OCI-M1 (cell line): ENCODE measurements at regions not wholly inside any gene's neighbourhood (a gene's known extent, or its start where the extent isn't known, plus 50 kb on each side); places are given as distances from the start of the nearest gene placed in this dataset.
A peak's percentile ranks its signal among the peaks of the same experiment; 100 is the strongest.

Source experiments
- DNase-seq: peaks from one replicate; lab custom pipeline; 2025; lab: John Stamatoyannopoulos, UW

DNA sequence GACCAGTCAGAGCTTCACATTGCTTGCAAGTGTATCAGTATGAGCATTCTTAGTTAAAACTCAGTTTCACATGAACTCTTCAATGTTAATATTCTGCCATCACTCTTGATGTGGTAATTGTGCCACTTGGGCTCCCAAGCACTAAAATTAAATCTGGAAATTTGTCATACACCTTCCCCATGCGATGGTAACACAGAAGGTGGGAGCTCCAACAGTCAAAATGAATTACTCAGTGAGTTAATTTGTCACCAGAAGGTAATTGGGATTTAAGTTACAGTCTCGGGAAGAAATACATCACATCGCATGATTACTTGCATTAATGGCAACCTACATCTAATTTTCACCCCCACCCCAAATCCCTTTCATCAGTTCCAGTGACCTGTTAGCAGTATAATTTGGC, 376.5 kb upstream of the DAB1 start:
- no peak for DNase-seq

- no peak for DNase-seq
These were observed 375.7 kb upstream of the DAB1 start for GRCh38 chr1:57799490-57800115.

GRCh38 chr1:57798543-57798942, 374.7 kb upstream of the DAB1 start:
- no peak for DNase-seq

- DNase-seq = no peak
These were observed 373.2 kb upstream of the DAB1 start for GRCh38 chr1:57797084-57797483.

DNA sequence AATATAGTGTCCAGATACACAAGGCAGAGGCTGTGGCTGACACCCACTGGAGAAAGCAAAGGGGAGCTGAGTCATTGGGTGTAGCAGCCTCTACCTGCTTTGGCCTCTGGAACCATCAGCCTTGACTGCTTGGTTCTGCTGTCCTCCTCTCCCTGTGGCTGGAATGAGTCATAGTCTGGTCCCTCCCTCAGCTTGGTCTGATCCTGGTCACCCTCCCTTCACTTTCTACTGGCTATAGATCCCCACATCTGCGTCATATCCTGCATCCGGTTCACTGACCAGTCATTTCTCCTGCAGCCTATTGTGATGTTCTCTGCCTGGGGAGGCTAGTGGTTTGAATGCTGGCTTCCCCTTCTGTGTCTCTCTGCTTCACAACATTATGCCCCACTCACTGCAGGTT, 372.8 kb upstream of the DAB1 start:
- DNase-seq = peak; percentile 19

DNA sequence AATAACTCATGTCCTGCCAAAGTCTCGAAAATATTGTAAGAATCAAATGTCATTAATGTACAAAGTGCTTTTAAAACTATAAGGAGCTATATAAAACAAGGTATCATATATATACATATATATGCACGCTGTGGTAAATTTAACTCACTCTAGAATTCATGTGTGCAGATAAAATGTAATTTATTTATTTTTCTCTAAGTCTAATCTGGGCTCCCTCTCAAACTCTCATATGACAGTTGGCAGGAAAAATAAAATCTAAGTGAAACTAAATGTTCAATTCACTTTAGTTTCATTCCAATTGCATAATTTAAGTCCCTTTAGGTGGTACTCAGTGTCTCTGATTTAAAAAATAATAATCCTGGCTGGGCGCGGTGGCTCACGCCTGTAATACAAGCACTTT, 372.0 kb upstream of the DAB1 start:
- no peak for DNase-seq

DNA sequence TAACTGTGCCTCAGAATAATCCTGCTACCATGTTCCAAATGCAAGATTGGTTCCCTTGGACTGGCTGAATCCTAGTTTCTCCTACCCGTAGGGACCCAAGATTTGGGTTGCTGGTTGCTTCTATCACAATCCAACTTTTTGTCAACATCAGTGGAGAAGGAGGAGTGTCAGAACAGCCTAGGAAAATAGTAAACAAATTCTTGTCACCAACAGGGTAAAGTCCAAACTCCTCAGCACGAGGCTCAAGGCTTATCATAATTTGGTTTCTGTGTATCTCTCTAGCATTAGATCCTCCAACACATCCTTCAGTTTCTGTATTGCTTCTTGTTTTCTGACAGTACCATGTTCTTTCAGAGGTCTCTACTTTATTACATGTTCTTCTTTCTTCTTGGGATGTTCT, 370.2 kb upstream of the DAB1 start:
- DNase-seq = no peak

DNA sequence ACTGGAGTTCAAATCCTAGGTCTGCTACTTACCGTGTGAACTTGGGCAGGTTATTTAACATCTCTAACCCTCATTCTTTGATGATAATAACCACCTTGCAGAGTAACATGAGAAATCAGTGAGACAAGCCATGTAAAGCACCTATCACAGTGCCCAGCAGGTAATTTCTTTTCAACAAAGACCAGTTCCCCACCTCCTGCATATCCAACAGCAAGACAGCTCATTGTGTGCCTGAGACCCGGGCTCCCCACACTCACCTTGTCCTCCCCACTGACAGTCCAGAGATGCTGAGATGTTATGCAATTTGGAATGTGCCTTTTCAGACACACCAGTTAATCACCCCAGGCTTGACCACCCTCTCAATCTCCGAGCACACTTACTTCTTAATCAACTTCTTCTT, 367.6 kb upstream of the DAB1 start:
- no peak for DNase-seq

DNA sequence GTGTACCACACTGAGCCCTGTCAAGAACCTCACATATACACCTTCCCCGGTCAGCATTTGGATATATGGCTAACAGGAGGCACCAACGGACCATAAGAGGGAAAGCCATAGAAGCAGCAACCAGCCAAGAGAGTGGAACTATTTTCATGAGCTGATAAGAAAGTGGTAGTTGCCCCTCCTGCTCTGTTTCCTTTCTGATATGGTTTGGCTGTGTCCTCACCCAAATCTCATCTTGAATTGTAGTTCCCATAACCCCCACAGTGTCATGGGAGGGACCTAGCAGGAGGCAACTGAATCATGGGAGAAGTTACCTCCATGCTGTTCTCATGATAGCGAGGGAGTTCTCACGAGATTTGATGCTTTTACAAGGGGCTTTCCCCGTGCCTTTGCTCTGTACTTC, 366.1 kb upstream of the DAB1 start:
- DNase-seq = peak; percentile 64

GRCh38 chr1:57788313-57788712, 364.5 kb upstream of the DAB1 start:
- DNase-seq = peak; percentile 72

- no peak for DNase-seq
These were observed 360.5 kb upstream of the DAB1 start for GRCh38 chr1:57784356-57784755.

- no peak for DNase-seq
These were observed 358.5 kb upstream of the DAB1 start for GRCh38 chr1:57782357-57782756.

GRCh38 chr1:57772580-57773195, 348.8 kb upstream of the DAB1 start:
- no peak for DNase-seq

DNA sequence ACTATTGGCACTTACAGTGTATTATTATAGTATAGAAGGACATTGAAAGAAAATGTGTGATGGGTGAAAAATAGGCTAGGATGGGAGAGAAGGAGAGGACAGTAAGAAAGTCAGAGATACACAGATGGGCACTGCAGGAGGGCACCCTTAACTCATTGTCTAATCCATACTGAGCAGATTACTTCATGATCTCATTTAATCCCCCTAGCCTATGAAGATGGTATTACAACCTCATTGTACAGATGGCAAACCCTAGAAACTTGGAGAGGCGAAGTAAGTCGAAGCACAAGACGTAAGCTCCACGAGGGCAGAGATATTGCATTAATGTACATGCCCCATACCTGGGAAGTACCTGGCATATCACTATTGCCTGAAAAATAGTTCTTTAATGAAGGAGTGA, 346.9 kb upstream of the DAB1 start:
- DNase-seq = peak; percentile 30

GRCh38 chr1:57770236-57770635, 346.4 kb upstream of the DAB1 start:
- no peak for DNase-seq

DNA sequence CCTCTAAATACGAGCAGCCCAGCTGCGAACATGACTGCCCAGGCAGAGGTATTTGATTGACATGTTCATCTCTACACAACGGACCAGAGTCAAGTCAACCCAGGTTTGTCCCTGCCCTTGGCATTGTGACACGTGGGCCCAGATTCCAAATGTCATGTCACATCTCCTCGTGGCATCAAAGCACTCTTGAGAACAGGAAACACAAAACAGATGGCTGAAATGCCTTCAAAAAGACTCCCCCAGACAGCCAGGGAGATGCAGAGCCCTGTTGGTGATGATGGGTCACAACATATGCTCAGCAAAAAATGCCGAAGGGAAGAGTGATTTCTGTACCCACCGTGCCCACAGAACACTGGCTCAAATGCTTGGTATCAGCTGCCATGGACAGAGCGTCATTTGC, 337.8 kb upstream of the DAB1 start:
- DNase-seq = no peak

DNA sequence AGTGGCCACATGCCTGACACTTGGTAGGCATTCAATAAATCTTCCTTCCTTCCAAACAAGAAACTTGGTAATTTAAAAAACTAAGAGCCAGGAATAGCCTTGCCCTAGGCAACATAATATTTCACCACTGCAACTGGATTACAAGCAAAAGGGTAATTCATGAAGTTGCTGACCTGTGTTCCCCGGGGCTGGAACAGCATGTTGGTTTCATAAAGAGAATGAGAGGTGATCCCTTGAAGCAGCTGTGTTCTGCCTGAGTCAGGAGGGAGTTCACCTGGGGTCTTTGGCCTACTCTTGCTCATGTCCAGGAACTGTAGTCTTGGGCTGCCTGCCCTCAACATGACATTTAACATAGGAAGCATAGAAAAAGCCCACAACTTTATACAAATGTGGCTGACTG, 329.0 kb upstream of the DAB1 start:
- DNase-seq = no peak

- DNase-seq = no peak
These were observed 324.9 kb upstream of the DAB1 start for GRCh38 chr1:57748719-57749118.

DNA sequence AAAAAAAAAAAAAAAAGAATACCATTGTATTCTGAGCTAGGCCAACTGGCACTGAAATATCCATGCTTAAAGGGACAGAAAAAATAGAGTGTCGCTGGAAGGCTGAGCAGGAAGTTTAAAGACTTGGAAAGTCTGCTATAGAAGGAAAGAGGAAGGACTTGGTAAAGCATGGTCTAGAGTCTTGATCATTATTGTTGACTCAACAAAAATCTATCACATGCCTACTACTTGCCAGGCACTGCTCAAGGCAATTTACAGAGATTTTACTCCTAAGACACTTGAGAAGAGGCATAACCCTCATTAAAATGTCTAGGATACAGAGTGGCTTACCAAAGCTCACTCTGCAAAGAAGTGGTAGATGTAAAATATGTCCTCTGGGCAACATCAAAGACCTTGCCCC, 324.0 kb upstream of the DAB1 start:
- DNase-seq = no peak

GRCh38 chr1:57741521-57741920, 317.7 kb upstream of the DAB1 start:
- DNase-seq = no peak

DNA sequence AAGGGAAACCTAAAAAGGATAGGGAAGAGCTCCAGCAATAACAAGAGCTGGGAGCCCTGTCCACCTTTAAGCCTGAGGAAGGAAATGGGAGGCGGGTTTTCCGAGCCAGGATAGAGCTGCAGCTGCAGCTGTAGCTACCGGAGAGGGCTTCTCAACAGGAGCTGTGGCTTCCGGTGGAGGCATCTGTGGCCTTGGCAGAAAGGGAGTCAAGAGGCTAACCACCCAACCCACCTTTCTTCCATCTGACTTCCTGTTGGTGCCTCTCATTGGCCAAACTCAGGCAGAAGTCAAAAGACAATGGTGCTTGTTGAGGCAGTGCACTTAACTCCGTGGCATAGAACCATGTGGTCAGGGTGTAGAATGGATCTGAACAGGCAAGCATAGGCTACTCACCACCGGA, 313.1 kb upstream of the DAB1 start:
- DNase-seq = no peak

- no peak for DNase-seq
These were observed 305.3 kb upstream of the DAB1 start for GRCh38 chr1:57729181-57729580.

GRCh38 chr1:57727121-57727520, 303.3 kb upstream of the DAB1 start:
- DNase-seq = no peak

DNA sequence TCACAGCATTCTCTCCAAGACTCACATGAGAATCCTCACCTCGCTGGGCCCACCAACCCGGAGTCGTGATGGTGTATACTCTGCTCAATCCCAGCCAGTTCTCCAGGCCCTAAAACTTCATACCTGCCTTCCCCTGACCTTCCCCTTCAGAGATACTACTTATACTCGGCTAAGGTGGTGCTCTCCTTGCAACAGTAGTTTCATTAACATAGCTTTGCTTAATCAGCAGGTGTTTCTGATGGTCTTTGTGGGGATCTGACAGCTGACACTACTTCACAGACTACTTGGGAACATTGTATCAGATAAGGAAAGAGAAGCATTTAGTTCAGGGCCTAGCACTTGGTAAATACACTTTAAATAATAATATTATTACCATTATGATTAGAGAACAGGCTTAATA, 301.5 kb upstream of the DAB1 start:
- DNase-seq = no peak
